HG03135 (cell line): ENCODE measurements at regions not wholly inside any gene's neighbourhood (a gene's known extent, or its start where the extent isn't known, plus 50 kb on each side); places are given as distances from the start of the nearest gene placed in this dataset.

ENCODE experiments used
- ATAC-seq: cut with Tn5 transposase; IDR thresholded peaks from one replicate; pipeline ENCODE4 v1.9.1; 2021; ENCODE audit warnings: mild to moderate bottlenecking, moderate library complexity; ENCODE audit not compliant: unreplicated experiment

GRCh38 chr15:81548365-81549130 is 174.5 kb upstream of the TMC3 start:
- no peak for ATAC-seq

- no peak for ATAC-seq
These were observed 173.6 kb upstream of the TMC3 start for GRCh38 chr15:81547521-81548132.

GRCh38 chr15:81544385-81544784 is 170.4 kb upstream of the TMC3 start:
- ATAC-seq: no peak

GRCh38 chr15:81540909-81541308 is 166.9 kb upstream of the TMC3 start:
- ATAC-seq: no peak

- no peak for ATAC-seq
These were observed 162.3 kb upstream of the TMC3 start for GRCh38 chr15:81536356-81536755.

GRCh38 chr15:81534124-81534523 is 160.1 kb upstream of the TMC3 start:
- no peak for ATAC-seq

GRCh38 chr15:81532001-81532400 is 158.0 kb upstream of the TMC3 start:
- no peak for ATAC-seq

GRCh38 chr15:81531109-81531592 is 157.1 kb upstream of the TMC3 start:
- ATAC-seq: no peak

GRCh38 chr15:81530271-81530691 is 156.3 kb upstream of the TMC3 start:
- ATAC-seq: no peak

GRCh38 chr15:81529481-81529880 is 155.5 kb upstream of the TMC3 start:
- ATAC-seq: no peak

- no peak for ATAC-seq
These were observed 152.0 kb upstream of the TMC3 start for GRCh38 chr15:81526029-81526428.

- ATAC-seq: no peak
These were observed 150.5 kb upstream of the TMC3 start for GRCh38 chr15:81524496-81524895.

- no peak for ATAC-seq
These were observed 149.9 kb upstream of the TMC3 start for GRCh38 chr15:81523867-81524266.

- ATAC-seq: no peak
These were observed 146.5 kb upstream of the TMC3 start for GRCh38 chr15:81520480-81520879.

GRCh38 chr15:81516461-81516860 is 142.4 kb upstream of the TMC3 start:
- ATAC-seq: no peak

- no peak for ATAC-seq
These were observed 142.0 kb upstream of the TMC3 start for GRCh38 chr15:81516012-81516411.

GRCh38 chr15:81514725-81515124 is 140.7 kb upstream of the TMC3 start:
- no peak for ATAC-seq

GRCh38 chr15:81511138-81511537 is 137.1 kb upstream of the TMC3 start:
- ATAC-seq: no peak

- no peak for ATAC-seq
These were observed 133.8 kb upstream of the TMC3 start for GRCh38 chr15:81507831-81508230.

- no peak for ATAC-seq
These were observed 132.9 kb upstream of the TMC3 start for GRCh38 chr15:81506936-81507335.

- no peak for ATAC-seq
These were observed 132.1 kb upstream of the TMC3 start for GRCh38 chr15:81506071-81506470.

GRCh38 chr15:81504170-81504905 is 130.3 kb upstream of the TMC3 start:
- no peak for ATAC-seq
